Fibroblast of lung (primary cell): ENCODE measurements at regions not wholly inside any gene's neighbourhood (a gene's known extent, or its start where the extent isn't known, plus 50 kb on each side); places are given as distances from the start of the nearest gene placed in this dataset.
A peak's percentile ranks its signal among the peaks of the same experiment; 100 is the strongest.

ENCODE experiments used
- DNase-seq, 2 donors: peaks; one replicate each; pipeline versions ENCODE4 v3.0.0 to v3.0.0-alpha.2; 2010; ENCODE audit warnings: low read depth in 2 of 2
- H2AFZ ChIP-seq: 2 replicates; pipeline ENCODE4 v1.5.1; 2012; ENCODE audit warnings: low read length, control low read depth, inconsistent platforms
- H3K27ac ChIP-seq: 2 replicates; pipeline ENCODE4 v1.5.1; 2011; ENCODE audit warnings: low read length, control low read depth; ENCODE audit not compliant: insufficient read depth
- H3K27me3 ChIP-seq: 2 replicates; pipeline ENCODE4 v1.5.1; 2011; ENCODE audit warnings: mild to moderate bottlenecking, low read length; ENCODE audit not compliant: control insufficient read depth, insufficient read depth
- H3K36me3 ChIP-seq: 2 replicates; pipeline ENCODE4 v1.5.1; 2011; ENCODE audit warnings: low read length; ENCODE audit not compliant: control insufficient read depth, insufficient read depth
- H3K4me1 ChIP-seq: 2 replicates; pipeline ENCODE4 v1.5.1; 2011; ENCODE audit warnings: low read length; ENCODE audit not compliant: control insufficient read depth, insufficient read depth; ENCODE audit errors: extremely low read depth
- H3K4me2 ChIP-seq: 2 replicates; pipeline ENCODE4 v1.5.1; 2011; ENCODE audit warnings: low read length, control low read depth; ENCODE audit not compliant: insufficient read depth; ENCODE audit errors: extremely low read depth
- H3K4me3 ChIP-seq, 4 experiments: fragments of 200-600 bp in 1 of 4; sonication (generic) in 1 of 4; replicated peaks in 1 of 4; 2 replicates each; pipeline ENCODE4 v1.5.1; 2011 to 2016; ENCODE audit warnings: low read length in 4 of 4, low read depth in 3 of 4, mild to moderate bottlenecking in 3 of 4, control low read depth in 2 of 4, inconsistent platforms in 1 of 4, mixed read lengths in 1 of 4; ENCODE audit not compliant: insufficient read depth in 1 of 4; ENCODE audit errors: control extremely low read depth in 1 of 4
- H3K79me2 ChIP-seq: 2 replicates; pipeline ENCODE4 v1.5.1; 2012; ENCODE audit warnings: mild to moderate bottlenecking, low read length, inconsistent platforms; ENCODE audit not compliant: control insufficient read depth, insufficient read depth
- H3K9ac ChIP-seq: 2 replicates; pipeline ENCODE4 v1.5.1; 2011; ENCODE audit warnings: mild to moderate bottlenecking, low read length, control low read depth; ENCODE audit not compliant: insufficient read depth
- H3K9me3 ChIP-seq: 2 replicates; pipeline ENCODE4 v1.5.1; 2012; ENCODE audit warnings: low read depth, low read length; ENCODE audit not compliant: control insufficient read depth, insufficient read depth
- H4K20me1 ChIP-seq: 2 replicates; pipeline ENCODE4 v1.5.1; 2011; ENCODE audit warnings: low read length; ENCODE audit not compliant: control insufficient read depth, insufficient read depth; ENCODE audit errors: extremely low read depth
- CTCF ChIP-seq, 2 donors: IDR thresholded peaks in 1 of 2; conservative IDR thresholded peaks in 1 of 2; 1 replicate in 1 of 2; 2 replicates in 1 of 2; pipeline ENCODE4 v1.5.1; 2011 to 2012; ENCODE audit warnings: low read length in 2 of 2, control low read depth in 1 of 2, inconsistent platforms in 1 of 2, low read depth in 1 of 2, mild to moderate bottlenecking in 1 of 2
- EZH2 ChIP-seq: IDR thresholded peaks from 2 replicates; pipeline ENCODE4 v1.5.1; 2012; ENCODE audit warnings: low read length, control low read depth, mild to moderate bottlenecking; ENCODE audit errors: missing control alignments

GRCh38 chr3:107428051-107428858, 51.0 kb downstream of the CCDC54 start:
- TF ChIP-seq EZH2 (no peak), CTCF (conservative IDR thresholded peaks at IDR 0.05 in 1 of 2, IDR thresholded peaks at IDR 0.05 in 1 of 2; ENCODE audit: low read depth in 1 of 2, low read length in 2 of 2) (no peak)
- H2AFZ ChIP-seq: no peak overlapping the region
- no peak overlapping the region for H3K9ac ChIP-seq
- H3K79me2 ChIP-seq: no peaks in the 10 kb centered on the region
- H3K4me2 ChIP-seq: no peak overlapping the region
- no peak for DNase-seq
- no peaks in the 10 kb centered on the region for H3K27me3 ChIP-seq
- H3K9me3 ChIP-seq: no peaks in the 10 kb centered on the region
- H3K4me1 ChIP-seq: peaks cover 10% of the 10 kb centered on the region
- no peaks in the 10 kb centered on the region for H3K36me3 ChIP-seq
- no peak overlapping the region for H3K27ac ChIP-seq
- H3K4me3 ChIP-seq: no peak overlapping the region
- H4K20me1 ChIP-seq: no peaks in the 10 kb centered on the region

GRCh38 chr3:107429320-107430181, 52.3 kb downstream of the CCDC54 start:
- no peaks in the 10 kb centered on the region for H4K20me1 ChIP-seq
- H3K9ac ChIP-seq: peak overlapping the region; percentile 51
- no peaks in the 10 kb centered on the region for H3K27me3 ChIP-seq
- H3K27ac ChIP-seq: peak overlapping the region; percentile 34
- H3K4me3 ChIP-seq: peak overlapping the region; percentile 45 to 75 (median 66)
- H3K4me2 ChIP-seq: peak overlapping the region; percentile 92
- H3K9me3 ChIP-seq: no peaks in the 10 kb centered on the region
- H2AFZ ChIP-seq: peak overlapping the region; percentile 91
- H3K36me3 ChIP-seq: no peaks in the 10 kb centered on the region
- no peaks in the 10 kb centered on the region for H3K79me2 ChIP-seq
- H3K4me1 ChIP-seq: peaks cover 10% of the 10 kb centered on the region
- peak; percentile 87 to 91 for DNase-seq
- TF ChIP-seq CTCF (conservative IDR thresholded peaks at IDR 0.05 in 1 of 2, IDR thresholded peaks at IDR 0.05 in 1 of 2; ENCODE audit: low read depth in 1 of 2, low read length in 2 of 2) (peak; percentile 72 to 88), EZH2 (no peak)
